ENCODE measurements at regions not wholly inside any gene's neighbourhood (a gene's known extent, or its start where the extent isn't known, plus 50 kb on each side); places are given as distances from the start of the nearest gene placed in this dataset.
"Not testable (repeated sequence)": the region's sequence is repeated elsewhere in the genome, so short reads cannot be mapped to it uniquely, and the experiment has no call there.

DNA sequence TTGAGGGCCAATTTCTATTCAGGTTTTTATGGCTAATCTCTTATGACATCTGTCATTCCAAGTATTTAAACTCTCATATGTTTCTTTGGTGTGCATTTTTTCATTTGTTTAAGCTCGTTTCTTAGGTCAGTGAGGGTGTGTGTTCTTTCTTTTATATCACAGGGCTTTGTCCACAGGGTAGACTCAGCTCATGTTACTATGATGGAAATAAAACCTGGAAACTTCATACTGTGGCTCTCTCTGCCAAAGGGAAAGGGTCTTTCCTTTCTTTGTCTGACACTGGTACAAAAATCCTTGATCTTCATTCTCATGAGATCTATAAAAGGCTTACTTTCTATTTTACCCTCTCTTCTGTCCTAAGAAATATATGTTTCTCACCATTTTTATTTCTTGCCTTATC lies 129.6 kb upstream of the SP8 start:
- no peaks in the 10 kb centered on the region for H3K4me1 Mint-ChIP-seq (ENCODE audit: low read depth)
- H3K36me3 Mint-ChIP-seq (ENCODE audit: insufficient read depth): no peaks in the 10 kb centered on the region
- DNase-seq (no peak), ATAC-seq (no peak)
- H3K4me3 Mint-ChIP-seq: no peak overlapping the region
- no peaks in the 10 kb centered on the region for H3K27me3 Mint-ChIP-seq (ENCODE audit: low read depth)
- H3K9me3 Mint-ChIP-seq: no peaks in the 10 kb centered on the region

DNA sequence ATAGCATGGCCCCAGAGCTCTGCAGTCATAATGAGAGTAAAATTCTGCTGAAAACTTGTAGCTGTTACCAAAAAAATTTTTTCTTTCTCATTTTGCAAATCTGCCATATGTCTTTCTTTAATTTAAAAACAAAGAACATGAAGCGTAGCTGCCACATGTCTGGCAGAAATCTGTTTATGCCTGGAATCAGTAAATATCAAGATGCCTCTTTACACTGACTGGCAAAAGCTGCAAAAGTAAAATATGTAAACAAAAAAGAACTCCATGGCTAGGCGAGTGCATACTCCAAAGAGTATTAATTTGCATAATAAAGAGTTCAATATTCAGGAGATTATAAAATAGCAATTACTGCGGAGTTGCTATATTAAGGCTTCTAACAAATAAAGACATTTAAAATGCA lies 130.9 kb upstream of the SP8 start:
- H3K27me3 Mint-ChIP-seq (ENCODE audit: low read depth): no peaks in the 10 kb centered on the region
- no peak for ATAC-seq

DNA sequence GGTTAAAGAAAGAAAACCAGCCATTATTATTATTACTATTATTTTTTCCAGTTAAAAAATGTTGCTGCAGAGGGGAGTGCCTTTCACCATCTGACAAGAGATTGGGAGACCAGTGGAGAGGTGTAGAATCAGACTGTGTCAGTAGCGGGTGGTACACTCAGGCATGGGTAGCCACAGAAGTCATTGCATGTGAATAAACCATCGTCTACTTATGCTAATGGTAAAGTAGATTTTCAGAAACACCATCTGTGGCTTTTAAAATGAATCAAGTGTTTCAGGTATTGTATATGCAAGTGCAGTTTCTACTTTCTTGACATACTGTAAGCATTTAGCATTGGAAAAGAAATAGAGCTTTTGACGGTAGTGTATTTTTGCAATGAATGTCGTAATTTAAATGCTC lies 131.5 kb upstream of the SP8 start:
- DNase-seq (no peak), ATAC-seq (no peak)
- no peaks in the 10 kb centered on the region for H3K27me3 Mint-ChIP-seq (ENCODE audit: low read depth)
- no peaks in the 10 kb centered on the region for H3K4me1 Mint-ChIP-seq (ENCODE audit: low read depth)
- H3K4me3 Mint-ChIP-seq: no peak overlapping the region
- H3K36me3 Mint-ChIP-seq (ENCODE audit: insufficient read depth): no peaks in the 10 kb centered on the region
- H3K9me3 Mint-ChIP-seq: no peaks in the 10 kb centered on the region

More for the DNA sequence above, 130.9 kb upstream of the SP8 start:
- DNase-seq: no peak
- Mint-ChIP-seq H3K9me3 (no peaks in the 10 kb centered on the region), H3K4me3 (no peak overlapping the region), H3K36me3 (ENCODE audit: insufficient read depth) (no peaks in the 10 kb centered on the region), H3K4me1 (ENCODE audit: low read depth) (no peaks in the 10 kb centered on the region)

DNA sequence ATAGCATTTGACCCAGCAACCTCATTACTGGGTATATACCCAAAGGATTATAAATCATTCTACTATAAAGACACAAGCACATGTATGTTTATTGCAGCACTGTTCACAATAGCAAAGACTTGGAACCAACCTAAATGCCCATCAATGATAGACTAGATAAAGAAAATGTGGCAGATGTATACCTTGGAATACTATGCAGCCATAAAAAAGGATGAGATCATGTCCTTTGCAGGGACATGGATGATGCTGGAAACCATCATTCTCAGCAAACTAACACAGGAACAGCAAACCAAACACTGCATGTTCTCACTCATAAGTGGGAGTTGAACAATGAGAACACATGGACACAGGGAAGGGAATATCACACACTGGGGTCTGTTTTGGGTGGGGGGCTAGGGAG lies 140.5 kb upstream of the SP8 start:
- ATAC-seq; H3K36me3 Mint-ChIP-seq (ENCODE audit: insufficient read depth); H3K4me1 Mint-ChIP-seq (ENCODE audit: low read depth); H3K9me3 Mint-ChIP-seq; H3K27me3 Mint-ChIP-seq (ENCODE audit: low read depth); H3K4me3 Mint-ChIP-seq; DNase-seq: not testable (repeated sequence)

DNA sequence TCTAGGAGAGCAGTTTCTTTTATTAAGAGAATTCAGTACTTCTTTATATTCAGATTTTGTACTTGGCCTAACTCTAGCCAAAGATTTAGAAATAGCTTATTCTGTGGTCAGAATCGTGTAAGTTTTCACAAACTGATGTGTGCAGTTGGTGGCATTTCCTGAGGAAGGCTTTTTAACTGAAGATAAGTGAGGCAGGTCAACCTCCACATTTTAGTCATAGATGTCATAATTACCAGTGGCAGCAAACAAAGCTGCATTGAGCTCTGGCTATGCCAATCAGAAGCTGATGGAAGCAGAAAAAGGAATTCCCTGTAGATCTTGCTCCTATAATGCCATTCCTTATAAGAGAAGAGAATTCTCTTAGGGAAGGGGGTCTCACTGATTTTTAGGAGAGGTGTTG lies 141.3 kb upstream of the SP8 start:
- no peaks in the 10 kb centered on the region for H3K4me1 Mint-ChIP-seq (ENCODE audit: low read depth)
- peaks cover 1% of the 10 kb centered on the region for H3K27me3 Mint-ChIP-seq (ENCODE audit: low read depth)
- H3K4me3 Mint-ChIP-seq: no peak overlapping the region
- no peaks in the 10 kb centered on the region for H3K9me3 Mint-ChIP-seq
- ATAC-seq: no peak
- no peaks in the 10 kb centered on the region for H3K36me3 Mint-ChIP-seq (ENCODE audit: insufficient read depth)
- no peak for DNase-seq

DNA sequence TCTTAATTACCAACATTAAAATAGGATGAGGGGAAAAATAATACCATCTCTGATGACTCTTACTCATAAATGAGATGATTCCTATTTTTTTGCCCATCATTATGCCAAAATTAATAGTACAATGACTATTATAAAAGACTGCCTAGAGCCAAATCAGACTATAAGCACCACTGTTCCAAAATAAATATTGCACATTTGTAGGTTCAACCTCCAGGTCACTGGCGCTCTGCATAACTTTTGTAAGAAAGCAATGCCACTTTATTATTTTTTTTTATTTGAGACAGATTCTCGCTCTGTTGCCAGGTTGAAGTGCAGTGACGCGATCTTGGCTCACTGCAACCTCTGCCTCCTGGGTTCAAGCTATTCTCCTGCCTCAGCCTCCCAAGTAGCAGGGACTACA lies 142.5 kb upstream of the SP8 start:
- ATAC-seq: no peak
- Mint-ChIP-seq H3K36me3 (ENCODE audit: insufficient read depth) (no peaks in the 10 kb centered on the region), H3K4me1 (ENCODE audit: low read depth) (no peaks in the 10 kb centered on the region), H3K27me3 (ENCODE audit: low read depth) (peaks cover 1% of the 10 kb centered on the region), H3K4me3 (no peak overlapping the region), H3K9me3 (no peaks in the 10 kb centered on the region)
- no peak for DNase-seq

DNA sequence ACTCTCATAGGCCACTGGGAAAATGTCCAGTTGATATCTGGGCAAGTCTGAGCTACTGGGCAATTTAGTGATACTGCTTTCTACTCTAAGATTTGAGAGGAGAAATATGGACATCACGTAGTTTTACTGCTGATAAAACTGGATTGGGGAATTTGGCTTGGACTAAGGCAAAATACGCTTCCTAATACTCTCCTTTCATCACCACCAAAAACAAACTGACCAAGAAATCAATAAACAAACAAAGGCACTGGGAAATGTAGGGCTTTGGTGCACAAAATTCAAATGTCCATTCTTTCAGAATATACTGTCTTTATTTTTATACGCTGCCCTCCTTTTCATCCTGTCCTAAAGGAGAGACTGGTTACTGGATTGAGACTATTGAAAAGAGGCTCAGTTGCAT lies 145.1 kb upstream of the SP8 start:
- DNase-seq: no peak
- H3K27me3 Mint-ChIP-seq (ENCODE audit: low read depth): peaks cover 3% of the 10 kb centered on the region
- H3K4me3 Mint-ChIP-seq: no peak overlapping the region
- ATAC-seq: no peak
- no peaks in the 10 kb centered on the region for H3K4me1 Mint-ChIP-seq (ENCODE audit: low read depth)
- no peaks in the 10 kb centered on the region for H3K36me3 Mint-ChIP-seq (ENCODE audit: insufficient read depth)
- no peaks in the 10 kb centered on the region for H3K9me3 Mint-ChIP-seq

DNA sequence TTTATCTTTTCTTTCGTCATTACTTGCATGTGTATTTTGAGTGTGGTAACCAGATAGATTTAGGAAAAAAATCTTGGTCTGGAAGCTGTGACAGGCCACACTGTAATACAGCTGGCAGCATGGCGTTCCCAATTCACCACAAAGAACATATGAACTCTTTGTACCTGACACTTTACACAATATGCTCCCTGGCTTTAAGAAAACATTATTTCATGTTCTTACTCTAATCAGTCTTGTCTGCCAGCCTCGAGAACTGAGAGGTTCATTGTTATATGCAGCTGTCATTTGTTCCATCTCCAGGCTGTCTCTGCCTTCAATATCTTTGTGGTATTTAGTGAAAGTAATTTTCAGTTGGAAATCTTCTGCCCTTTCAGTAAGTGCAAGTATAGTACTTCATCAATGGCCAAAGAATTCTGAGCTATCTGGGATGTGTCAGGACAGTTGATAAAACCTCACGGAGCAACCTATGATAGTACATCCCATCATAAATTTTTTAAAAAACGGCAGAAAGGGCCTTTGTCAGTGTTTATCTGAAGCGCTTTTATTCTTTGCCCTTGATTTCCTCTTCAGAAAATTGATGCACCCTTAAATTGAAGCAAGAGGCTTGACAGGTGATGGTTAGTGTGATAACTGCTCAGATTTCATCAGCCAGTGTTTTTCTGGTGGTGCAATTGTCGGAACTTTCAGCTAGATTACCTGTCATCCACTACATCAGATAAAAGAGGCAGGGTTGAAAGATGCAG lies 146.3 kb upstream of the SP8 start:
- no peak overlapping the region for H3K4me3 Mint-ChIP-seq
- H3K9me3 Mint-ChIP-seq: peaks cover 3% of the 10 kb centered on the region

DNA sequence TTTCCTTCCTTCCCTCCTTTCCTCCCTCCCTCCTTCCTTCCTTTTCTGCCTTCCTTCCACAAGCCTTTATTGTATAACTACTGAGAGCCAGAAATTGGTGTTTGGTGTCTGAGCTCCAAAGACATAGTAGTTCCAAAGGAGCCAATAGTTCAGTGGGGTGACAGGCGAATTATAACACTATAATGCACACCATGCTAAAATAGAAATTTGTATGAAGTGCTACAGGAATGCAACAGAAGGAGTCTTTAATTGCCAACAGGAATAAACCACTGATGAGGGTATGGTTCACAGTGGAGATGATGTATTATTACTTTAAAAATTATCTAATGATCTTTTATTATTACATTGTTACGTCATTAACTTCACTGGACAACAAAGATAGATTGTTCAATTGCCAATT lies 158.8 kb upstream of the SP8 start:
- DNase-seq (no peak), ATAC-seq (no peak)
- Mint-ChIP-seq H3K27me3 (ENCODE audit: low read depth) (no peaks in the 10 kb centered on the region), H3K9me3 (peaks cover 3% of the 10 kb centered on the region), H3K4me3 (no peak overlapping the region), H3K4me1 (ENCODE audit: low read depth) (no peaks in the 10 kb centered on the region), H3K36me3 (ENCODE audit: insufficient read depth) (no peaks in the 10 kb centered on the region)

More for the DNA sequence above, 146.3 kb upstream of the SP8 start:
- ATAC-seq (no peak), DNase-seq (no peak)
- peaks cover 1% of the 10 kb centered on the region for H3K27me3 Mint-ChIP-seq (ENCODE audit: low read depth)
- no peaks in the 10 kb centered on the region for H3K4me1 Mint-ChIP-seq (ENCODE audit: low read depth)
- H3K36me3 Mint-ChIP-seq (ENCODE audit: insufficient read depth): no peaks in the 10 kb centered on the region

DNA sequence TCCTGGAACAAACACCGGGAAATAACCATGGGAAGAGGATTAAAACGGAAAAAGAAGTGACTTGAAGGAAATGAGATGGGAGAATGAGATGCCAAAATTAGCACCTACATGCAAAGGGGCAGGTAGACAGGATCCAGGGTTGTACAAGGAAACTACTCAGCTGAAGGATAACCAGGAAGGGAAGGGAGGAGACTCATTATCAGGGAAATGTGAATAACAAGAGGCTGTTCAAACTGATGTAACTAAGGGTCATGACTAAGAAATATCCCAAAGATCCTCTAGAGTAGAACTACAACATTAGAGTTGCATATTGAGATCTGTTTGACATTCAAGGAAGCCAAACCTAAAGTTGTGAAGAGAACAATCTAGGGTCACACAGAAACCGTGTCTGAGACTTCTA lies 166.2 kb upstream of the SP8 start:
- no peaks in the 10 kb centered on the region for H3K36me3 Mint-ChIP-seq (ENCODE audit: insufficient read depth)
- no peaks in the 10 kb centered on the region for H3K4me1 Mint-ChIP-seq (ENCODE audit: low read depth)
- no peak overlapping the region for H3K4me3 Mint-ChIP-seq
- no peak for DNase-seq
- H3K27me3 Mint-ChIP-seq (ENCODE audit: low read depth): no peaks in the 10 kb centered on the region
- H3K9me3 Mint-ChIP-seq: no peaks in the 10 kb centered on the region
- ATAC-seq: no peak

DNA sequence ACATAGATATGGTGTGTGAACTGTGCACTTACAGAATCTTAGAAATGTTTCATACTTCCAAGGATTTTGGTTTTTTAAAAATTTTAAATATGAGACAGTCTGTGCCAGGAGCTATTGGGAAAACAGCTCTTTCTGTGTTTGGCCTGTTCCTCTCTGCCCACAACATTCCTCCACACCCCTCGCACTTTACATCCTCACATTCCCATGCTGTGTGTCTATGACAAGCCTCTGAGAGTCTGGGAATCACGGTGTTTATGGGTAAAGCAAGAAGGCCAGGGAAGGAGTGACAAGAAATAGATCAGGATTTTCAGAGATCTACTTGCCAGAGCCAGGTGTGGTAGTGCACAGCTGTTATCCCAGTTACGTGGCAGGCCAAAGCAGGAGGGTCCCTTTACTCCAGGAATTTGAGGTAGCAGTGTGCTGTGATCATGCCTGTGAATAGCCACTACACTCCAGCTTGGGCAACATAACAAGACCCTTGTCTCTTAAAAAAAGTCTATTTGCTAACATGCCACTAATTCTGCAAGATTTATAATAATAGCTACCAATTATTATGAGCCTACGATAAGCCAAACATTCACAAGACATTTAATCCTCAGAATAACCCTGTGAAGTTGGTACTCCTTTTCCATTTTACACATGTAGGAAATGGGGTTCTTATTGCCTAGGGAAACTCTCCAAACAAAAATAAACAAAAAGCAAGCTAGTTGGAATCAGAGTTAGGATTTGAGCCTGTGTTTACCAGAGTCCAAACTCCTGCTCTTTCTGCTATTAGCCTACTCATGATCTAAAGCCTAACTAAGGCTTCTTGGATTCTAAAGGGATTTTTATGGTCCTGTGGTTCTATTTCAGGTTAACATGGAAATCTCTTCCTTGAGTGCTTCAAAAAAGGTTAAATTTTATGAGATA lies 168.3 kb upstream of the SP8 start:
- Mint-ChIP-seq H3K4me1 (ENCODE audit: low read depth) (no peaks in the 10 kb centered on the region), H3K36me3 (ENCODE audit: insufficient read depth) (no peaks in the 10 kb centered on the region), H3K27me3 (ENCODE audit: low read depth) (no peaks in the 10 kb centered on the region), H3K4me3 (no peak overlapping the region), H3K9me3 (no peaks in the 10 kb centered on the region)
- ATAC-seq (no peak), DNase-seq (no peak)

DNA sequence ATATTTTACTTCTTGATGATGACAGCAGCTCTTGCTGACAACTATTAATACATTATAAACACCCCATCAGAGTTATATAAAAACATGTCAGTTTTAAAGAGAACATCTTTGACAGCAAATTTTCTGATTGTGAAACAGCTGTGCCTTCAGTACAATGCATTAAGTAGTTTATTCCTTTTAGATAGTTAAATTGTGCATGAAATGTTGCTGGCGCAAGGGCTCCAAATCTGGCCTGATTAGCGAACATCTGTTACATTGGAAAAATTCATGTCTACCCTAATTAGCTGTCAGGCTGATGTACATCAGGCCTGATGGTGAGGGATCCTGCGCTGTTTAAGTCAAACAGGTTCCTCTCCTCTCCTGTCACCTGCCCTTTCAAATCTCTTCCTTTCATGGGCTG lies 171.9 kb upstream of the SP8 start:
- DNase-seq: no peak
- ATAC-seq: no peak
- H3K27me3 Mint-ChIP-seq (ENCODE audit: low read depth): no peaks in the 10 kb centered on the region
- H3K9me3 Mint-ChIP-seq: no peaks in the 10 kb centered on the region
- H3K4me1 Mint-ChIP-seq (ENCODE audit: low read depth): no peaks in the 10 kb centered on the region
- H3K36me3 Mint-ChIP-seq (ENCODE audit: insufficient read depth): no peaks in the 10 kb centered on the region
- no peak overlapping the region for H3K4me3 Mint-ChIP-seq

DNA sequence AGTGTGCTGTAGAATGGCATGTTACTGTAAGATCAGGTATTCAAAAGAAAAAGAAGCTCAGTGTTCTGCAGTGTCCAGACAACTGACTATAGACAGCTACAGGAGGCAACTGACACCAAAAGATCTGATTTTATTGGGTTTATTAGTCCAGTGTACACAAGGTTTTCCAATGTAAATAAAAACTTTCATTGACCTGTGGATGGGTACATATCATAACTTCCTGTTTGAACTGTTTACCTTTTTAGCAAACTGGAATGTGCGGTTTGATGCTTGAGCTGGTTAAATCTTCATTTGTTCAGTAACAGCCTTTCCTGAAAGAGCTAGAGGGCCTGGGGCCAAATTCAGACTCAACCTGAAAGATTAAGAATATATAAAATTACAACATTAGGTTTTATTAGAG lies 172.6 kb upstream of the SP8 start:
- DNase-seq: no peak
- no peak for ATAC-seq
- H3K36me3 Mint-ChIP-seq (ENCODE audit: insufficient read depth): no peaks in the 10 kb centered on the region
- no peak overlapping the region for H3K4me3 Mint-ChIP-seq
- H3K4me1 Mint-ChIP-seq (ENCODE audit: low read depth): no peaks in the 10 kb centered on the region
- H3K9me3 Mint-ChIP-seq: no peaks in the 10 kb centered on the region
- no peaks in the 10 kb centered on the region for H3K27me3 Mint-ChIP-seq (ENCODE audit: low read depth)

DNA sequence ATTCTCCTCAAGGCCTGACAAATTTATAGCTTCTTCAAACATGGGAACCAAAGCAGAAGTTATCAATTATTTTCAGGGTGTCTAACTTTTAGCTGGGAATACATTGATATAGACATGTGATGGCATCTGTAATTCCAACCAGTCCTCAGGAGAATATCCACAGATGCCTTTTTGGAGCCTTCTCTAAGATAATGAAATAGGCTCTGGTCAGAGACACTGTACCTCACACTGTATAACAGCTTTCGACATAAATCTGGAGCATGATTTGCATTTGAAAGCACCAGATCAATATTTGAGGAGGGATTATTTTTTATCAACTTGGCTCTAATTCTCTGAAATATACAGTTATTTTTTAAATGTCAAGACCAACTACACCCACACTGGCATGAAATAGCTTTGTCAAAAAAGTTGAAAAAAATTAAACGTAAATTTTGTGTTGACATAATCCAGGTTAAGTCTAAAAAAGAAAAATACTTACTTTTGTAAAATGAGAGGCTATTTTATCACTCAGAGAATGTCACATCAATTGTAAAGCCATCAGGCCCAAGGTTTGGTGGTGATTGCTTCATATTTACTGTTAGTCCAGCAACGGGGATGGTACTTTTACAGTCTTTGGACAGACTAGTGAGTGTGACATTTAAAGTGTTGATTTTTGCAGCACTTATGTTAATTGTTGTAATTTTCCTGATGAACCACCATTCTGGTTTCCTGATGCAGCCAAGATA lies 177.0 kb upstream of the SP8 start:
- Mint-ChIP-seq H3K9me3 (no peaks in the 10 kb centered on the region), H3K36me3 (ENCODE audit: insufficient read depth) (no peaks in the 10 kb centered on the region), H3K27me3 (ENCODE audit: low read depth) (no peaks in the 10 kb centered on the region), H3K4me1 (ENCODE audit: low read depth) (no peaks in the 10 kb centered on the region), H3K4me3 (no peak overlapping the region)
- DNase-seq (no peak), ATAC-seq (no peak)

Measured in activated T-cell treated with anti-CD3 and anti-CD28 coated beads, Interleukin-2, amount 50 U/mL, for 4 hours (primary cell).